ENCODE measurements at regions not wholly inside any gene's neighbourhood (a gene's known extent, or its start where the extent isn't known, plus 50 kb on each side); places are given as distances from the start of the nearest gene placed in this dataset.

GRCh38 chr1:198436276-198436675 is 104.2 kb downstream of the ATP6V1G3 start:
- TF ChIP-seq CTCF (IDR thresholded peaks at IDR 0.05) = no peak
- no peak for TF ChIP-seq POLR2A (IDR thresholded peaks at IDR 0.05)
- TF ChIP-seq POLR2AphosphoS5 (IDR thresholded peaks at IDR 0.05) = no peak
